ENCODE measurements at regions not wholly inside any gene's neighbourhood (a gene's known extent, or its start where the extent isn't known, plus 50 kb on each side); places are given as distances from the start of the nearest gene placed in this dataset.

DNA sequence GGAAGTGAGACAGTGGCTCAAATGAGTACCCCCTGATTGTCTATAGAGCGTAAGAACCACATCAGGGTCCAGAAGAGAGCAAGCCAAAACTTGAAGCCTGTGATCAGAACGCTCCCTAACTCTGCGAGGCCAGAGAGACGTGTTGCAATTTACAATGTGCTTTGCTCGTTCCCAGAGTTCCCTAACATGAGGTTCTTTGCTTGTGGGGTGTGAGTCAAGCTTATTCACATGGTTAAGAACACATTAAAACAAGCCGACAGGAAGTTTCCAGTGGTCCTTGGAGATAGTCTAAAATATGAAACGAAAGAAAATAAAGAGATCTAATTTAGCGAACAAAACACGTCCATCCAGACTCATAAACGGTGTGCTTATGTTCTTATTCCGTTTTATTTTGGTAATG is 702.3 kb downstream of the TRIML1 start:
- intact Hi-C loops (cut with DNase I): no loop called here
- TF ChIP-seq POLR2A (IDR thresholded peaks at IDR 0.05; ENCODE audit: low read depth) (no peak), EP300 (IDR thresholded peaks at IDR 0.05) (no peak), POLR2AphosphoS5 (IDR thresholded peaks at IDR 0.05) (no peak)
- TF ChIP-seq, protein P1, sequence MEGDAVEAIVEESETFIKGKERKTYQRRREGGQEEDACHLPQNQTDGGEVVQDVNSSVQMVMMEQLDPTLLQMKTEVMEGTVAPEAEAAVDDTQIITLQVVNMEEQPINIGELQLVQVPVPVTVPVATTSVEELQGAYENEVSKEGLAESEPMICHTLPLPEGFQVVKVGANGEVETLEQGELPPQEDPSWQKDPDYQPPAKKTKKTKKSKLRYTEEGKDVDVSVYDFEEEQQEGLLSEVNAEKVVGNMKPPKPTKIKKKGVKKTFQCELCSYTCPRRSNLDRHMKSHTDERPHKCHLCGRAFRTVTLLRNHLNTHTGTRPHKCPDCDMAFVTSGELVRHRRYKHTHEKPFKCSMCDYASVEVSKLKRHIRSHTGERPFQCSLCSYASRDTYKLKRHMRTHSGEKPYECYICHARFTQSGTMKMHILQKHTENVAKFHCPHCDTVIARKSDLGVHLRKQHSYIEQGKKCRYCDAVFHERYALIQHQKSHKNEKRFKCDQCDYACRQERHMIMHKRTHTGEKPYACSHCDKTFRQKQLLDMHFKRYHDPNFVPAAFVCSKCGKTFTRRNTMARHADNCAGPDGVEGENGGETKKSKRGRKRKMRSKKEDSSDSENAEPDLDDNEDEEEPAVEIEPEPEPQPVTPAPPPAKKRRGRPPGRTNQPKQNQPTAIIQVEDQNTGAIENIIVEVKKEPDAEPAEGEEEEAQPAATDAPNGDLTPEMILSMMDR (IDR thresholded peaks at IDR 0.05): no peak
- no peak overlapping the region for H3K27ac ChIP-seq (replicated peaks in 1 of 4)
- 86% methylated on average over 11 of the region's 11 CpGs for WGBS
- no peaks in the 10 kb centered on the region for H3K9me3 ChIP-seq
- H3K27me3 ChIP-seq: no peaks in the 10 kb centered on the region
- no peaks in the 10 kb centered on the region for H3K4me1 ChIP-seq
- no peak for DNase-seq (ENCODE audit: extremely low spot score)
- H3K4me3 ChIP-seq: no peak overlapping the region
- H3K36me3 ChIP-seq: no peaks in the 10 kb centered on the region

DNA sequence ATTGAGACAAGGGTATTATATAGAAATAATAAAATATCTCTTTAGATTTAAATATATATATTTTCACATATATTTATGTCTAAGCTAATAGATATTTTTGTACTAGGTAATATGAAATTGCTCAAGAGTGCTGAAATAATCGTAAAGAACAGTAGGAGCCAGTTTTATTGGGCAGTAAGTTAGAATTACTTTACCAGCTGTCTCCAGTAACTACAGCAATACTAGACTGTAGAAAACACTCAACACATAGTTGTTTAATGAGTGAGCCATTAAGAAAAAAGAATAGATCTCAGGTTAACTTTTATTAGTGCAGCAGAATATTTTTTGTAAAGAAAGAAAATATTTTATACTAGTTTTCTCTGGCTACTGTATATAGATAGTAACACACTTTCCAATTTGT is 715.2 kb downstream of the TRIML1 start:
- no peaks in the 10 kb centered on the region for H3K36me3 ChIP-seq
- no peak for DNase-seq (ENCODE audit: extremely low spot score)
- intact Hi-C loops (cut with DNase I): no loop called here
- no peaks in the 10 kb centered on the region for H3K4me1 ChIP-seq
- H3K4me3 ChIP-seq: no peak overlapping the region
- 81% methylated on average over 1 of the region's 1 CpG for WGBS
- no peaks in the 10 kb centered on the region for H3K27me3 ChIP-seq
- peaks cover 0 to 16% (median 12%) of the 10 kb centered on the region in 4 donors for H3K9me3 ChIP-seq
- TF ChIP-seq EP300 (IDR thresholded peaks at IDR 0.05): no peak
- TF ChIP-seq POLR2AphosphoS5 (IDR thresholded peaks at IDR 0.05): no peak
- no peak for TF ChIP-seq POLR2A (IDR thresholded peaks at IDR 0.05; ENCODE audit: low read depth)
- TF ChIP-seq, protein P1 (IDR thresholded peaks at IDR 0.05): no peak
- no peak overlapping the region for H3K27ac ChIP-seq (replicated peaks in 1 of 4)

DNA sequence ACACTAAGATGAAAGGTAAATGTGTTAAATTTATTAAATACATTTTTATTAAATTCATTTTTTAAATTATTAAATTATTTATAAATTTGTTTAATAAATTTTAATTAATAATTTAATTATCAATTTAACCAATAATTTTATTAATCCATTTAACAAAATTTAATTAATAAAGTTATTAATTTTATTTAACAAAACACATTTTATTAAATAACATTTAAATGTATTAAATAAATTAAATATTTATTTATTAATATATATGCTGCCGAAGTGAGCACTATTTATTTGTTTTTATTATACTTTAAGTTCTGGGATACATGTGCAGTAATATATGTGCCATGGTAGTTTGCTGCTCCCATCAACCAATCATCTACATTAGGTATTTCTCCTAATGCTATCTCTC is 719.5 kb downstream of the TRIML1 start:
- TF ChIP-seq POLR2AphosphoS5 (IDR thresholded peaks at IDR 0.05): no peak
- TF ChIP-seq, protein P1 (IDR thresholded peaks at IDR 0.05): no peak
- TF ChIP-seq POLR2A (IDR thresholded peaks at IDR 0.05; ENCODE audit: low read depth): no peak
- TF ChIP-seq EP300 (IDR thresholded peaks at IDR 0.05): no peak
- peaks cover 0 to 8% (median 3%) of the 10 kb centered on the region in 4 donors for H3K9me3 ChIP-seq
- no peak overlapping the region for H3K27ac ChIP-seq (replicated peaks in 1 of 4)
- WGBS: 95% methylated on average over 1 of the region's 1 CpG
- H3K27me3 ChIP-seq: no peaks in the 10 kb centered on the region
- H3K36me3 ChIP-seq: no peaks in the 10 kb centered on the region
- DNase-seq (ENCODE audit: extremely low spot score): no peak
- no peaks in the 10 kb centered on the region for H3K4me1 ChIP-seq
- intact Hi-C loops (cut with DNase I): no loop called here
- no peak overlapping the region for H3K4me3 ChIP-seq

DNA sequence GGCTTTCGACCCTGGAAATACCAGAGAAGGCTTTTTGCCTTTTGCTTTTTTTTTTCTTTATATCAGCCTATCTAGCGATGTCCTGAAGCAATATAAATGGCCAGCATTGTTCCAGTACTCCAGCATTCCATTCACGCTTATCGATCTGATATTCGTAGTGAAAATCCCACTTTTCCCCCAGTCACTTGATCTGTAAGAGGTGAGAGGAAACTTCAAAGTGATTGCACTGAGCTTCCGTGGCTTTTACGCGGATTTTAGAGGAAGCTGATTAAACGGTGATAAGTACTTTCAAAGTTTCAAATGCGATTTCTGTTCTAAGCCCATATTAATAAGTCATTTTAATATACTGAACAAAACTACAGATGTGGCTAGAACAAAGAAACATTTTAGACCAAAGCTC is 725.5 kb downstream of the TRIML1 start:
- no peaks in the 10 kb centered on the region for H3K36me3 ChIP-seq
- no peaks in the 10 kb centered on the region for H3K4me1 ChIP-seq
- TF ChIP-seq POLR2AphosphoS5 (IDR thresholded peaks at IDR 0.05) (no peak), EP300 (IDR thresholded peaks at IDR 0.05) (no peak), POLR2A (IDR thresholded peaks at IDR 0.05; ENCODE audit: low read depth) (no peak)
- TF ChIP-seq, protein P1 (IDR thresholded peaks at IDR 0.05): no peak
- no peak for DNase-seq (ENCODE audit: extremely low spot score)
- no peaks in the 10 kb centered on the region for H3K27me3 ChIP-seq
- H3K9me3 ChIP-seq: peaks cover 0 to 5% (median 0%) of the 10 kb centered on the region in 4 donors
- 68% methylated on average over 10 of the region's 10 CpGs for WGBS
- H3K27ac ChIP-seq (replicated peaks in 1 of 4): no peak overlapping the region
- no peak overlapping the region for H3K4me3 ChIP-seq
- intact Hi-C loops (cut with DNase I): no loop called here

DNA sequence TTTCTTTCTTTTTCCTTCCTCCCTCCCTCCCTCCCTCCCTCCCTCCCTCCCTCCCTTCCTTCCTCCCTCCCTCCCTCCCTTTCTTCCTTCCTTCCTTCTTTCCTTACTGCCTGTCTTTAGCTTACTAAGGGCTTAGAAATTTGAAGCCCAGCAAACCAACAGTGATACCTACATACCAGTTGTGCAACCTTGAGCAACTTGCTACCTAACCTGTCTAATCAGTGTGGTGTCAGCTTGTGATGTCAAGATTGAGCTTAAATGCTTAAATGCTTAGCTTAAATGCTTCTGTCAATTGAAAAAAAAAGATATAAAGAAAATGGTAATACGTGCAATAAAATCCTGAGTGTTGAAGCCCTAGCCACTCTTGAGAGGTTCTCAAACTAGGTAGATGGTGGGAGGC is 728.6 kb downstream of the TRIML1 start:
- Histone ChIP-seq H3K4me1 (no peaks in the 10 kb centered on the region), H3K36me3 (no peaks in the 10 kb centered on the region), H3K9me3 (no peaks in the 10 kb centered on the region), H3K27me3 (no peaks in the 10 kb centered on the region), H3K4me3 (no peak overlapping the region), H3K27ac (replicated peaks in 1 of 4) (no peak overlapping the region)
- intact Hi-C loops (cut with DNase I): no loop called here
- TF ChIP-seq POLR2AphosphoS5 (IDR thresholded peaks at IDR 0.05) (no peak), EP300 (IDR thresholded peaks at IDR 0.05) (no peak), POLR2A (IDR thresholded peaks at IDR 0.05; ENCODE audit: low read depth) (no peak)
- TF ChIP-seq, protein P1 (IDR thresholded peaks at IDR 0.05): no peak
- 0% methylated on average over 1 of the region's 1 CpG for WGBS
- no peak for DNase-seq (ENCODE audit: extremely low spot score)
